Dendritic cell treated with granulocyte-macrophage colony-stimulating factor and Interleukin-4, amounts not matched to agents 40 ng/mL and 50 ng/mL, for 4 days (primary cell): ENCODE measurements at regions not wholly inside any gene's neighbourhood (a gene's known extent, or its start where the extent isn't known, plus 50 kb on each side); places are given as distances from the start of the nearest gene placed in this dataset.

ENCODE experiments used
- H3K27ac Mint-ChIP-seq: one replicate; pipeline ENCODE4 v1.8.0; 2022; ENCODE audit warnings: mild to moderate bottlenecking, mixed read lengths
- H3K27me3 Mint-ChIP-seq: one replicate; pipeline ENCODE4 v1.8.0; 2022; ENCODE audit warnings: mild to moderate bottlenecking, mixed read lengths
- H3K36me3 Mint-ChIP-seq: one replicate; pipeline ENCODE4 v1.8.0; 2022; ENCODE audit warnings: low read depth, mixed read lengths
- H3K4me1 Mint-ChIP-seq: one replicate; pipeline ENCODE4 v1.8.0; 2022; ENCODE audit warnings: low read depth, mixed read lengths
- H3K4me3 Mint-ChIP-seq: one replicate; pipeline ENCODE4 v1.8.0; 2022; ENCODE audit warnings: mild to moderate bottlenecking, moderate library complexity, mixed read lengths
- H3K9me3 Mint-ChIP-seq: one replicate; pipeline ENCODE4 v1.8.0; 2022; ENCODE audit warnings: mixed read lengths
- intact Hi-C: fragments of 100-400 bp; cut with micrococcal nuclease; formaldehyde crosslinking; loops from one replicate; pipeline ENCODE4 v1.15.0; 2022

DNA sequence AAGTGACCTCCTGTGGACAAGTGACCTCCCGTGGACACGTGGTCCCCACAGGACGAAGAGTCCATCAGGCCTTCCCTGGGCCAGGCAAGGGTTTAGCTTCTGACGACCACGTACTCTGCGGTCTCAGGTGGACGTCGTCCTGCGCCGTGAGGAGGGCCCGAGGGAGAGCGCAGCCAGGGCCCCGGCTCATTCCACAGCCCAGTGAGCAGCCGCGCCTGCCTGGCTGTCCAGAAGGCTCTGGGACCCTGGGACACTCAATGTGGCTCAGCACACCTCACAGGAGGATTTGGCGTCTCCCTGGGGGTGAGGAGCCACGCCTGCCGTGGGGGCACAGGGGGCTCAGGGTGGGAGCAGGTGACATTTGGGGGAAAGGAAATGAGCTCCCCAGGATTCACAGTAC is 64.4 kb upstream of the CFAP46 start:
- intact Hi-C loops, result no loop called here
- H3K36me3 Mint-ChIP-seq, result no peaks in the 10 kb centered on the region
- H3K4me1 Mint-ChIP-seq, result peaks cover 35% of the 10 kb centered on the region
- H3K9me3 Mint-ChIP-seq, result no peaks in the 10 kb centered on the region
- H3K27me3 Mint-ChIP-seq, result peaks cover 17% of the 10 kb centered on the region
- H3K27ac Mint-ChIP-seq, result no peak overlapping the region
- H3K4me3 Mint-ChIP-seq, result no peak overlapping the region

- Mint-ChIP-seq H3K4me1 (peaks cover 35% of the 10 kb centered on the region), H3K27me3 (peaks cover 21% of the 10 kb centered on the region), H3K27ac (no peak overlapping the region), H3K4me3 (no peak overlapping the region), H3K9me3 (no peaks in the 10 kb centered on the region), H3K36me3 (no peaks in the 10 kb centered on the region)
- intact Hi-C loops, result no loop called here
Measured at GRCh38 chr10:133006202-133006601, 63.8 kb upstream of the CFAP46 start.

- H3K27me3 Mint-ChIP-seq, result peaks cover 24% of the 10 kb centered on the region
- no peak overlapping the region for H3K4me3 Mint-ChIP-seq
- H3K4me1 Mint-ChIP-seq, result peaks cover 40% of the 10 kb centered on the region
- intact Hi-C loops, result no loop called here
- no peaks in the 10 kb centered on the region for H3K9me3 Mint-ChIP-seq
- H3K36me3 Mint-ChIP-seq, result no peaks in the 10 kb centered on the region
- no peak overlapping the region for H3K27ac Mint-ChIP-seq
Measured at GRCh38 chr10:133004478-133004877, 62.1 kb upstream of the CFAP46 start.

- Mint-ChIP-seq H3K27me3 (peaks cover 28% of the 10 kb centered on the region), H3K36me3 (no peaks in the 10 kb centered on the region), H3K4me3 (no peak overlapping the region), H3K4me1 (peaks cover 32% of the 10 kb centered on the region), H3K9me3 (no peaks in the 10 kb centered on the region), H3K27ac (no peak overlapping the region)
- intact Hi-C loops, result no loop called here
Measured at GRCh38 chr10:133003188-133003587, 60.8 kb upstream of the CFAP46 start.

GRCh38 chr10:133002685-133003084 is 60.3 kb upstream of the CFAP46 start:
- intact Hi-C loops, result no loop called here
- H3K9me3 Mint-ChIP-seq, result no peaks in the 10 kb centered on the region
- peaks cover 30% of the 10 kb centered on the region for H3K27me3 Mint-ChIP-seq
- H3K4me3 Mint-ChIP-seq, result no peak overlapping the region
- H3K36me3 Mint-ChIP-seq, result no peaks in the 10 kb centered on the region
- peaks cover 28% of the 10 kb centered on the region for H3K4me1 Mint-ChIP-seq
- H3K27ac Mint-ChIP-seq, result no peak overlapping the region

- Mint-ChIP-seq H3K36me3 (no peaks in the 10 kb centered on the region), H3K27ac (no peak overlapping the region), H3K27me3 (peaks cover 40% of the 10 kb centered on the region), H3K4me3 (no peak overlapping the region), H3K9me3 (no peaks in the 10 kb centered on the region), H3K4me1 (peaks cover 19% of the 10 kb centered on the region)
- intact Hi-C loops, result no loop called here
Measured at GRCh38 chr10:133001114-133001513, 58.7 kb upstream of the CFAP46 start.

GRCh38 chr10:133000648-133001047 is 58.3 kb upstream of the CFAP46 start:
- H3K9me3 Mint-ChIP-seq, result no peaks in the 10 kb centered on the region
- H3K4me3 Mint-ChIP-seq, result no peak overlapping the region
- H3K4me1 Mint-ChIP-seq, result peaks cover 18% of the 10 kb centered on the region
- intact Hi-C loops, result no loop called here
- H3K27me3 Mint-ChIP-seq, result peaks cover 45% of the 10 kb centered on the region
- no peaks in the 10 kb centered on the region for H3K36me3 Mint-ChIP-seq
- no peak overlapping the region for H3K27ac Mint-ChIP-seq

DNA sequence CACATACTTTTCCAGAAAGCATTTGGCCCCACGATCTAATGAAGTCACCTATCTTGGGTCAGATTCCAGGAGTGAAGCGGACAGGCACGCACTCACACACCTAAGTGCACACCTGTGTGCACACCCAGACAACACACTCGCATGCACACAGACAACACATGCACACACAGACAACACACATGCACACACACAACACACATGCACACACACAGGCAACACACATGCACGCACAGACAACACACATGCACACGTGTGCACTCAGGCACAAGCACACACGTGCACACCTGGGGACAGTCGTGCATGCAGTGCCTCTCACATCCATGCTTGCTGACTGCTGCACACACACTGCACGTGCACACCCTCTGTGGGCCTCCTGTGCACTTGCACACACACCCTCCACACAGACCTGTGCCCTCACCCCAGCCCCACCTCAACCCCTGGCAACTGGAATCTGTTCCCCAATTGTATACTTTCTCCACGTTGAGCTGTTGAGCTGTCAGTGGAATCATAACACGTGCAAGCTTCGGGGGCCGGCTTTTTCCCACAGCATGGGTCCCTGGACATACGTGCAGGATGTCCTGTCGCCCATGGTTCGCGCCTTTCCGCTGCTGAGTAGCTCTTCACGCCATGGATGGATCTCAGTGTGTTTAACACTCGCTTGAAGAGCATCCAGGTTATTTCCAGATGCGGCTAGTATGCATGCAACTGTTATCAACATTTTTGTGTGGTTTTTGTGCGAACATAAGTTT is 55.3 kb upstream of the CFAP46 start:
- Mint-ChIP-seq H3K27me3 (peaks cover 57% of the 10 kb centered on the region), H3K4me1 (peaks cover 5% of the 10 kb centered on the region), H3K9me3 (no peaks in the 10 kb centered on the region), H3K4me3 (no peak overlapping the region), H3K36me3 (no peaks in the 10 kb centered on the region), H3K27ac (no peak overlapping the region)
- intact Hi-C loops, result no loop called here

GRCh38 chr10:132996603-132997343 is 54.4 kb upstream of the CFAP46 start:
- H3K27ac Mint-ChIP-seq, result peak overlapping the region; percentile 18
- no peaks in the 10 kb centered on the region for H3K36me3 Mint-ChIP-seq
- H3K4me3 Mint-ChIP-seq, result no peak overlapping the region
- intact Hi-C loops, result no loop called here
- H3K4me1 Mint-ChIP-seq, result peaks cover 5% of the 10 kb centered on the region
- H3K27me3 Mint-ChIP-seq, result peaks cover 50% of the 10 kb centered on the region
- H3K9me3 Mint-ChIP-seq, result no peaks in the 10 kb centered on the region

DNA sequence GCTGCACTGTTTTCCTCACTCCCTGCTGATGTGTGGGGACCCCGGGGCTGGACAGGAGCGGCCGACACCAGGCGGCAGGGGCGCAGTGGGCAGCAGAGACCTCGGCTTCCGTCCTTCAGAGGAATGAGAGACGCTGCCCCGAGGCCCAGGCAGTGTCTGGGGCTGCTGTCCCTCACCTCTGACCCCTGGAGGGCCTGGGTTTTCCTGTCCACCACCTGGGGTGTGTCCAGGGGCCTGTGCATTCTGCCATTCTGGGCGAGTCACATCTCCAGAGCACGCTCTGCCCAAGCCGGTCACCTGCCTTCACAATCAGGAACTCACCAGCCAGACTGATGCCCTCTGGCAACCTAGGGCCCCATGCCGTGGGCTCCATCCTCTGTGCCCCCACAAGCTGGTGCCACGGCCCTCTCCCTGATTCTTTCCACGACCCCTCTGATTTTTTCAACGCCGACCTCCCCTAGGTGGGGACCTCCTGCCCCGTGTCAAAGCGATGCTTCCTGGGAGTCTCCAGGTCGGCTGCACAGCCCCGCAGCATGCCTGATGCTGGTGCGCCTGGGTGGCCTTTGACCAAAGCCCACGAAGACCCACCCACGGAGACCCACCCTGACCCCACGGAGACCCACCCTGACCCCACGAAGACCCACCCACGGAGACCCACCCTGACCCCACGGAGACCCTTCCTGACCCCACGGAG is 53.7 kb upstream of the CFAP46 start:
- Mint-ChIP-seq H3K27me3 (peaks cover 53% of the 10 kb centered on the region), H3K36me3 (no peaks in the 10 kb centered on the region), H3K9me3 (no peaks in the 10 kb centered on the region), H3K4me3 (no peak overlapping the region), H3K4me1 (peaks cover 5% of the 10 kb centered on the region), H3K27ac (no peak overlapping the region)
- intact Hi-C loops, result no loop called here

DNA sequence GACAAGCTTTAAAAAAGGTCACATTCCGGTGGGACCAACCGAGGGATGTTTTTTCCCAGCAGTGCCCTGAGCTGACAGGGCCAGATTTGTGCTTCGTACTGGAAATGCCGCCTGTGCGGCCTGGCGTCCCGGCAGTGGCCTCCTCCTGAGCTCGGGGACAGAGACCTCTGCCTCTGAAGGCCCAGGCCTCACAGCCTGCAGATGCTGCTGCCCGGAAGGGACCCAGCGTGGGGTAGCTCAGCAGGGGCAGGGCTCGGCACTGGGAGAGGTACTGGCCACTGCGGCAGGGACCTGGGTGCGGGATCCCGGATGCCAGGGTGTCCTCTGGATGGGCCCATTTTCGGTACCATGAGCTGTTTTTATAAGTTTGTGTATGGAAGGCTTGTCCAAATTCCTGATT is 52.4 kb upstream of the CFAP46 start:
- H3K4me1 Mint-ChIP-seq, result peaks cover 4% of the 10 kb centered on the region
- H3K9me3 Mint-ChIP-seq, result no peaks in the 10 kb centered on the region
- H3K36me3 Mint-ChIP-seq, result no peaks in the 10 kb centered on the region
- peaks cover 57% of the 10 kb centered on the region for H3K27me3 Mint-ChIP-seq
- H3K27ac Mint-ChIP-seq, result no peak overlapping the region
- intact Hi-C loops, result no loop called here
- no peak overlapping the region for H3K4me3 Mint-ChIP-seq

- Mint-ChIP-seq H3K9me3 (no peaks in the 10 kb centered on the region), H3K27ac (no peak overlapping the region), H3K36me3 (no peaks in the 10 kb centered on the region), H3K4me1 (no peaks in the 10 kb centered on the region), H3K27me3 (peaks cover 55% of the 10 kb centered on the region), H3K4me3 (peak overlapping the region; percentile 10)
- intact Hi-C loops, result no loop called here
Measured at GRCh38 chr10:132994185-132994796, 51.9 kb upstream of the CFAP46 start.

GRCh38 chr10:132993271-132994184 is 51.2 kb upstream of the CFAP46 start:
- Mint-ChIP-seq H3K36me3 (no peaks in the 10 kb centered on the region), H3K27me3 (peaks cover 52% of the 10 kb centered on the region), H3K9me3 (no peaks in the 10 kb centered on the region), H3K4me3 (no peak overlapping the region), H3K4me1 (no peaks in the 10 kb centered on the region), H3K27ac (peak overlapping the region; percentile 15)
- intact Hi-C loops, result no loop called here
